HG03039 (cell line): ENCODE measurements at regions not wholly inside any gene's neighbourhood (a gene's known extent, or its start where the extent isn't known, plus 50 kb on each side); places are given as distances from the start of the nearest gene placed in this dataset.

Experiments used
- ATAC-seq: cut with Tn5 transposase; IDR thresholded peaks from one replicate; pipeline ENCODE4 v1.9.1; 2021; ENCODE audit warnings: mild to moderate bottlenecking, moderate library complexity; ENCODE audit not compliant: unreplicated experiment

DNA sequence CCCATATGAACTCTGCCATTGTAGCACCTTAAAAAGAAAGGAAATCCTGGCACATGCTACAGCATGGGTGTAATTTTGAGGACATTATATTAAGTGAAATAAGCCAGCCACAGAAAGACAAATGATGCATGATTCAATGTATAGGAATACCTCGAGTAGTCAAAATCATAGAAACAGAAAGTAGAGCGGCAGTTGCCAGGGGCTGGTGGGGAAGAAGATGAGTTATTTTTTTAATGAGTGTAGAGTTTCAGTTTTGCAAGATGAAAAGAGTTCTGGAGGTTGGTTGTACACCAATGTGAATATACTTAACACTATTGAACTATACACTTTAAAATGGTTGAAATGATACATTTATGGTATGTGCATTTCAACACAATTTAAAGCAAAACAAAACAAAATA lies 133.0 kb downstream of the ZDHHC21 start:
- no peak for ATAC-seq

DNA sequence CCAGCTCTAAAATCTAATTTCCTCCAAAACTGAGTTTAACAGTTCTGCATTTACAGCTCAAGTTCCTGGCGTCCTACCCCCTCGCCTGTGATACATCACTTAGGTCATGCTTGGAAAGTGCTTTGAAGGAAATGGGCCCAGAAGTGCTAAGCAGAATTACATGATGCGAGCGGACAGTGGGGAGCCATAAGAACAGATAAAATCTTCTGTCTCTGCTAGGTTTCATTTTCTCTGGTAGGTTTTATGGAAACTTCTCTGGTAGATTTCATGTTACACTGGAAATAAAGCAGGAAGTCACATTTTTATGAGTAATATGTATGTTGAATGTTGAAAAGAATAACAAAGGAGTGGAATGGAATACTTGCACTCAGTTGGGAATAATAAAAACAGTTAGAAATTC lies 138.3 kb downstream of the ZDHHC21 start:
- no peak for ATAC-seq

DNA sequence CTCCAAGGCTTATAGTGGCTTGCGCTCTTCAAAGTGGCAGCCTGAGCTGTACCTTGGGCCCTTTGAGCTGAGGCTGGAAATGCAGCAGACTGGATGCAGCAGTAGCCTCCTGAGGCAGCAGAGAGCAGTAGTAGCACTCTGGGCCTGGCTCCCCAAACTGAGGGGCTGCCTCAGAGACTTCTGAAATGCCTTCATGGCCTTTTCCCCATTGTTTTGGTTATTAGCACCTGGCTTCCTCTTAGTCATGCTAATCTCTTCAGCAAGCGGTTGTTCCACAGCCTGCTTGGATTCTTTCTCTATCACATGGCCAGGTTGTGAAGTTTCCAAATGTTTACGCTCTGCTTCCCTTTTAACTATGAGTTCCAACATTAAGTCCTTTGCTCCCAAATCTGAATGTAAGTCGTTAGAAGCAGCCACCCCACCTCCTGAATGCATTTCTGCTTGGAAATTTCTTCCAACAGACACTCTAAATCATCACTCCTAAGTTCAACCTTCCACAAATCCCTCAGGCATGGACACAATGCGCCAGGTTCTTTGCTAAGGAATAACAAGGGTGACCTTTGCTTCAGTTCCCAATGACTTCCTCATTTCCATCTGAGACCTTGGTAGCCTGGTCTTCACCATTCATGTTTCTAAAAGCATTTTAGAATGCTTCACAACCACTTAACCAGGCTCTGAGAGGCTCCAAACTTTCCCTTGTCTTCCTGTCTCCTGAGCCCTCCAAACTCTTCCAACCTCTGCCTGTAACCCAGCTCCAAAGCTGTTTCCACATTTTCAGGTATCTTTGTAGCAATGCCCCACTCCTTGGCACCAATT lies 145.8 kb downstream of the ZDHHC21 start:
- no peak for ATAC-seq

DNA sequence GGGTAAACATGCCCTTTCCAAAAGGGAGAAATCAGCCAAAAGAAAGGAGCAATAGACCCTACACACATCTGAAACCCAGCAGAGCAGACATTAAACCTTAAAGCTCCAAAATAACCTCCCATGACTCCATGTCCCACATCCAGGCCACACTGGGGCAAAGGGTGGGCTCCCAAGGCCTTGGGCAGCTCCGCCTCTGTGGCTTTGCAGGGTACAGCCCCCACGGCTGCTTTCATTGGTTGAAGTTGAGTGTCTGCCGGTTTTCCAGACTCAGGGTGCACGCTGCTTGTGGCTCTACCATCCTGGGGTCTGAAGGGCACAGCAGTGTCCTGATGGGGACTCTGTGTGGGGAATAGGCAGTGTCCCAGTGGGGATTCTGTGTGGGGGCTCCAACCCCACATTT lies 146.5 kb downstream of the ZDHHC21 start:
- ATAC-seq: no peak

DNA sequence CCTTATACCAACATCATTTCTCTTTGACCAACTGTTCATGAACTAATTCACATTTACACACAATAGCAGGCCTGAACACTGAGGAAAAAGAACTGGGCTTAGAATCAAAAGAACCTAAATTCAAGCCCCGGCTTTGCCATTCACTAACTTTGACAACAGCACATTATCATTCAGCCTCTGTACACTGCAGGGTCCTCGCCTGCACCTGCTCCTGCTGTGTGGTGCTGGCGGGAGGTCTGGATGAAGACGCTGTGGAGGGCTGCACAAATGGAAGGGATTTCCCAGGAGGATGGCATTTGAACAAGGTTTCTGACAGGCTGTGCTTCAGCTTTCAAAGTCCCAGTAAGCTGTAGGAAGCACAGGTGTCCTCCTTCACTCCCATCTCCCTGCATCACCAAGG lies 151.2 kb downstream of the ZDHHC21 start:
- no peak for ATAC-seq

DNA sequence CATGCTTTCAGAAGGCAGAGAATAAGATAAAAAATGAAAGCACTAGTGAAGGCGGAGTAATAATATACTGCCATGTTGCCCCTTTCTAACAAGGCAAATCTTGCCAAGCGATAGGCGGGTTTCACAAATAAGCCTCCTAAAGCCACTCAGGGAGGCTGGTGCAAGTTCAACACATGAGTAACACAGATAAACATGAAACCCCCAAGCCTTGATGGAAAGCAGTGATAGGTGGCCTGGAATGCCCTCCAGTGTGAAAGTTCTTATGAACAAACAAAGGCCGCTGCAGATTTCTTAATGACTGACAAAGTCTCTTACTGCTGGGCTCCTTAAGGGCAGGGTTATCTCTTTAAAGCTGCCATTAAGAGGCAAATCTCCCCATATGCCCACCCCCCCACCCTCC lies 154.7 kb downstream of the ZDHHC21 start:
- ATAC-seq: no peak

DNA sequence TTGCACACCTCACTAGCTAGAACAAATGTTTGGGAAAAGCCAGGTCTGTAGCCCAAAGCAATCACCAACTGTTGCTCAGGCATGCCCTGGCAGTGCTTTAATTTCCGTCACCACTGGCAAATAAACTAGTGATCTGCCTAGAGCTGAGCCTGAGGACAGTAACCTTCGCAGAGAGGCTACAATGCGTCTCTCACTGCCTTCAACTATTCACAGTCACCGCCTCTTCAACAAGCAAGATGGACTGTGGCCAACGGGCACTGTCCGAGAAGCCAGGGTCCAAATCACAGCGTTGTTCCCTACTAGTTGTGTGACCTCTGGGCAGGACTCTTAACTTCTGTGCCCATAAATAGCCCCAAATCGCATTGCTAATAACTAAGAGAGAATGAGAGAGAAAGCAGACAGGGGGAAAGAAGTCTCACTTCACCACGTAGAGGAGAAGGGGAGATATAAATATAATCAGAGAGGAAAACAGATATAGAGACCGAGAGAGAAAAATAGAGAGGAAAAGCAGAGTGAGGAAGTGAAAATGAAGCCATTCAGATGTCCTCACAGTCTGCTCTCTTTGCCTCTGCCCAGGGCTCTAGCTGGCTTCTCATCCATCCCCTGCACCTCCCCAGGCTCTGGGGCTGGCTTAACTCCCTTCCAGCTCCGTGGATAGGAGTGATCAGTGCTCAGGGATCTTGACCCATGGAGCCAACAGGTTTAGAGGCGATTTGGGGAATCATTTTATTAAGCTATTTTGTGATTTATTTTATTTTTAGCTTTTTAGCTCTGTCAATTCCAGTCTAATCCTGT lies 157.9 kb downstream of the ZDHHC21 start:
- ATAC-seq: no peak

DNA sequence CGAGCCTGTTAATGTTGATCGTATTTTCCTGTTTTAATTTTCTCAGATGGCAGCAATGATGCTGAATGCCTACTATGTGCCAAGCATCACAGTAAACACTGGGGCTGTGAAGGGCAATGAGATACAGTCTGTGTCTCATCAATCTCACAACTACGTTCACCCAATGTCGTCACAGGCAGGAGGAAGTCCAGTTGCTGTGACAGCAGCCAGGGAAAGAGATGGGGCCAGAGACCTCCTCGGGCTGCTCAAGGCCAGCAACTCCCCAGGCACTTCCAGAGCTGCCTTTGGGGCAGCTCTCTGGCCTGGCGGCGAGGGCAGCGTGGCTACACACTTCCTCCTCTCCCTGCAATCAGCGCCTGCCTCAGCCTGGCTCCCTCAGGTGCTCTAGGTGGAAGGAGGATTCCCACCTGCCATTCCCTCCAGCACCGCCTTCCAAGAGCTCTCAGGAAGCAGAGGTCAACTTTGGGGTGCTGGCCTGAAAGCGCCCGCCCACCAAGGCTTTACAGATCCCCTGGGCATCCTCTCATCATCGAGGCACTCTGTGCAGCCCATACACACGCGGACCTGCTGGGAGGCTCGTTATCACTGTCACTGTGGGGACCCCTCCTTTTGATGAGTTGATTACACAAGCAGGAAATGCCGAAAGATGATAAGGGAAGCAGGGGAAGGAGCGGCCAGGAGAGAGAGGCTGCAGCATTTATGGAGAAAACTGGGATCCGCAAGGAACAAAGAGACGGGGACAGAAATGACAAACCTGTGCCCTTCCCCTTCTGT lies 159.2 kb downstream of the ZDHHC21 start:
- ATAC-seq: no peak

DNA sequence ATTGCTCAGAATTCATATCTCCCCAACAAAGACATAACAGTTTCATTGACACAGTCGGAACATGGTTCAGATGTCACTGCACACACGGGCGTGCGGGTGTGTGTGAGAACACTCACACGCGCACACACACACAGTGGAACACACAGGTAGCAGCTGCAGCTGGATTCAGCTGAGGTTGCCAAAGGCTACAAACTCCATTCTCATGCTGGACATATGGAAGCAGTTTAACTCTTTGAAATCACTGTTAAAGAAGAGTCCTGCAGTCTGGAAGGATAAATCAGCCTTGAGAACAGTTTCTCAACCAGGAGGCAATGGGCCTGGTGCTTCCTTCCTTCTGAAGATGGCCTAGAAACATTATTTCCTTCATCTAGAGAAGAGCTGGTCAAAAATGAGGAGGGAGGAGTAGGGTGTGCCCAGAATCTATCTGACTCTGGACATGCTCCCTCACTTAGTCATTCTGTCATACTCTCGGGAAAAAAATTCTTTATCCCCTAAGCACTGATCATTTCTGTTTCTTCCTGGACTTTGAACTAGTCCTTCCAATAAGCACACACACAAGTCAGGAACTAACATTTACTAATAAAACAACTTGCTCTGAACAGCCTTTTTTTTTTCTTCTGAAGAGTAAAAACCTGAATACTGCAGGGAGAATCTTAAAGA lies 160.6 kb downstream of the ZDHHC21 start:
- ATAC-seq: no peak

DNA sequence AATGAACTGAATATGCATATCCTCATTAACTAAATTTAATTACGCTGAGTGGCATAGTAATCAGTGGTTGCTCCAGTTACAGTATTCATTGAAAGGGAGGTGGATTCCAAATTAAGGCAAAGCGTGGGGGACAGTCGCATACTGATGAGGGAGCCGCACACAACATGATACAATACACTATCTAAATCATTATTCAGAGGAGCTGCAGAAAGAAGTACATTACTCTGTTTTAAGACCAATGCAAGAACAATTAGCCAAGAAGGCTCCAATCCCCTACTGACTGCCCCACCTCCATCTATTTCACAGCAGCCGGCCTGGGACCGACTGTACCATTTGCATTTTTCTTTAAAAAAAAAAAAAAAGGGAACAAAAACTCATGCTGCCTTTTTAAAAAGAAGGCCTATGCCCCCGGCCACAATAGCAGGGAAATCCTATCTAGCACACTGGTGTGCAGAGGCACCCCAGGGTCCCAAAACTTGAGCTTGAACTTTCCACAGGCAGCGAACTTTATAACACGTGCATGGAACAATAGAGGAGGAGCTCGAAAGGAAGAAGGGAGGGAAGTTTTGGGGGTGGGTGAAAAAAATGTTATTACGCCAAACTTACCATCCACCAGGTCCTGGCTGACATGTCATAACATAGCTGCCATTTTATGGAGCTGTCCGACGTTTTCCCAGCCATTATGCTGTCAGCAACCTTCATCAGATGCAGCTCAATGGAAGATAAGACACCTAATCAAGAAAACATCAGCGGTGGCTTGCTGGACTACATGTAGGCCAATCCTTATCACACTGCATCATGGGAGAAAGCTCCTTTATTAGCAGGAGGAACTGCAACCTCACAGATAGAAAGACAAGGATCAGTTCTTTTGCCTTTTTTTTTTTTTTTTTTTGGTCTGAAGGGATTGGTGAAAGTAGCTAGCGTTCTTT lies 161.6 kb downstream of the ZDHHC21 start:
- no peak for ATAC-seq

DNA sequence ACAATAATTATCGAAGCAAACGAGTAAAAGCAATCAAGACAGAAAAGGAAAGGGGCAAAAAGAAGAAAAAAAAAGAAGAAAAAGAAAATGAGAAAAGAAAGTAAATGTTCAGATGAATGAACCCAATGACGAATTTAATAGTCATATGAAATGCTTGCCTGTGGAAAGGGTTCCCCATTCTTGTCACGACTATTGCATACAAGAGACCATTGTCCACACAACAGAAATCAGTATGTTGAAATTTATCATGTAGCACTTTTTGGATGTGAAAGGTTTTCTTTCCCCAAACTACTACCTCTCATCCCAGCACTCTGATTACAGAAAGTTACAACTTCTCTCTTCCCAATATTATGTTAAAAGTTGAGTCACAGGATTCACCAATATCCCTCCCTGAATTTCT lies 162.4 kb downstream of the ZDHHC21 start:
- ATAC-seq: no peak

DNA sequence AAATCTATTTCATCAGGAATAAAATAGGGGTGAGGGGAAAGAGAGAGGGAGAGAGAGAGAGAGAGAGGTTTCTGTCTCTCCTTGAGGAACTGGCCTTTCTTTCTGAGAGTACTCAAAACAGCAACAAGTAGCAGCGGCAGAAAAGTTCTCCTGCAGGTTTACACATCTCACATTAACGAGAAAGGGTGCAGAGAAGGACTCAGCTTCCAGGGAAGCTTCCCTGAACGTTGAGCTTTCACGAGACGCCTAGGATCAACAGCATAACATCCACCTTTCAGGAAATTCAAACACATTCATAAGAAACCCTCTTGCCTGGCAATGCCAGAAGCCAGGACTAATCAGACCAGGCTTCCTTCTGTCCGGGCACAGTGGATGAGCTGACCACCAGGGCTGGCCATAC lies 162.9 kb downstream of the ZDHHC21 start:
- no peak for ATAC-seq

DNA sequence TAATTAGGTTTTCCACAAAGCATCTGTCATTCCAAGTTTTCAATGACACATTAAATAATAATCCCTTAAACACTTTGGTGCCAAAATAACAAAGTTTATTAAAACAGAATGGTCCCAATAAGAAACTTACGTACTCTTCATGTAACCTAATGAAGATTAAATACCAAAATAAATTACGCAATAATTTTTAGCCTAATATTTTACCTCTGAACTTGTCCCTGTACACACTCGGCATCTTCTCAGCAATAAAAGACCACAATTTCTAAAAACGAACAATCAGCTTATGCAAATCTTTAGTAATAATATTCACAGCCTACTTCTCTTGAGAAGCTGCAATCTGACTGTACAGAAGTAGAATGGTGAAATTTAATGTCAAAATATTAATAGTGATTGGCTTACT lies 163.6 kb downstream of the ZDHHC21 start:
- ATAC-seq: no peak

DNA sequence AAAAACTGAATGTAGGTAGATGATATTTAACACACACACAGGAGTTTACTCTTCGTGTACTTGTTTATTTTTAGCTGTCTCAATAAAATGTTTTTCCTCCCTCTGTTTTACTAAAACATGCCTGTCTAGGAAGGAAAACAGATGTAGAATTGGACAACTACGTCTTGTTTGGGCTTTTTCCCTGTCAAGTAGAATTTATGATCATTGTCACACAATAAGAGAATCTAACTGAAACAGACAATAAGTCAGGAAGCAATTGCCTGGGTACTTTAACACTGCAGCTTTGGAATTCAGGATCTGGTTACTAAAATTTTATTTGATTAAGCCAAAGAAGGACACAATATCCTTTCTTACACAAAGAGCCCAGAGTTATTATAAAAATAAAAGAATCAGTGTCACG lies 164.2 kb downstream of the ZDHHC21 start:
- no peak for ATAC-seq

DNA sequence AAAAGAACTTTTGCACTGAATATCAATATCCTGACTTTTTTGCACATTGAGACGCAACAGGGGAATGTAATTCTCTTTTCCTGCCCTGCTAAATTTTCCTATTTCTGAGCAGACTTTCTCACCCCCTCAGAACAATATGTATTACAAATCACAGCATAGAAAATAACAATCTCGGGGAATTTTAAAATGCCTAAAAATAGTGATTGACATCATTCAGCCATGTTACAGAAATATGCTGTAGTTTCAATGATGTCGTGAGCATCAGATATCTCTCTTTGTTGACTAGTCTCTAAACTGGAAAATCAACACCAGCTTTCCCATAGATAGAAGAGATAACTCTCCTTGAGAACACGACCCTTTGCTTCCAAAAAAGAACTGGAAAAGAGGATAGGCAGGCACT lies 166.7 kb downstream of the ZDHHC21 start:
- ATAC-seq: no peak

DNA sequence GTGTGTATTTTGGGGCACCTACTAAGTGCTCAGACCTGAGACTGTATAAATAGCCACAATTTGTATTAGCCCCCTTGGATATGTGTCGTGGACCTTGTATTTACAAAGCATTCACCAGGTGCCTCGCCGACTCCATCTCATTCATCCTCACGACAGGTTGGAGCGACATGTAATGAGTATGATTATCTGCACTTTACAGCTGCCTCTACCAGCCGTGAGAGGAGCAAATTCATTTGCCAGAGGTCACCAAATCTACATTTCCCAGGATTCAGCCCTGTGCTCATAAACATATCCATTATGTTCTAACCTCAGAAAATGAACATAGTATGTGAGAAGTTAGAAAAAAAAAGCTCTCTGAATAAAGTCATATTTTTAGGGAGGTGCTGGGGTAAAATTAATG lies 167.4 kb downstream of the ZDHHC21 start:
- no peak for ATAC-seq

DNA sequence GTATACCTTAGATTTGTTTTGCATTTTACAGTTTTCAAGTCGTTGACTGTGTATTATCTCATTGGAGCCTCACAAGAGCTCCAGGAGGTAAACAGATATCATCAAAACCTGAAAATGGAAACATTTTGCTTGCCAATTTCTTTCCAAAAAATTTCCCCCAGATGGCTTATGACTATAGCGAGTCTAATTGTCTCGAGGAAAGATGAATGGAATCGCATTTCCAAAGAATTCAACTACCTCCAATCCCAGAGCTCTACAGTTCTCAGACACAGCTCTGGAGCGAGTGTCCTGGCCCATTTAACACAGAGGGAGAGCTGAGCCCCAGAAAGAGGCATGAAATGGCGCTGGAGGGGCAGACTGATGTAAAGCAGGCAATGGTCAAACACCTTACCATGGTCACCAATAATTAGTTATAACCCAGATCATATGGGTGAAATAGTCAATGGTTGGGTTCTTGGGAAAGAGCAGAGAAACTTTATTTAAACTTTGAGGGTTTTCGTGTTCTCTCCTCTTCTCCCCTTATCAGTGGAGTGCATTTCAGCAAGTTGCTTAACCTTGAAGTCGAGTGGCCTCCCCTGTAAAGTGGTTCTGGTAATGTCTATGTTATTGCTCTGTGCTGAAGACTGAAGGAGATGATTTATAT lies 168.2 kb downstream of the ZDHHC21 start:
- no peak for ATAC-seq

DNA sequence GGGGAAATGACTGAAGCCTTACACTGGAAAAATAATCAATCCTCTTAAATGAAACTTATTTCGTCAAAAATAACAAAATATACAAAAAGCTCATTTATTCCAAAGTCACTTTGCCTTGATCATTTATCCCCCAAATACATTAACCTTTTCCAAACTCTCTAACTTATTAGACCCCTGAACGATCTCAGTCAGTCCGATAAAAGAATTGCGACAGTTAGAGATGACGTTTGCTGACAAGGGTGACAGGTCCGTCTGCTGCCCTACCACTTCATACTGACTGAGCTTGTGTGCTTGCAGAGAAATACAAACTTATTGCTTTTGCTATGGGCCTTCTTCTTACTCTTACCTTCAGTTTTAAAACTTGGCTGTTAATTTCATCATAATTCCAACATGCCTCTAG lies 169.7 kb downstream of the ZDHHC21 start:
- no peak for ATAC-seq

DNA sequence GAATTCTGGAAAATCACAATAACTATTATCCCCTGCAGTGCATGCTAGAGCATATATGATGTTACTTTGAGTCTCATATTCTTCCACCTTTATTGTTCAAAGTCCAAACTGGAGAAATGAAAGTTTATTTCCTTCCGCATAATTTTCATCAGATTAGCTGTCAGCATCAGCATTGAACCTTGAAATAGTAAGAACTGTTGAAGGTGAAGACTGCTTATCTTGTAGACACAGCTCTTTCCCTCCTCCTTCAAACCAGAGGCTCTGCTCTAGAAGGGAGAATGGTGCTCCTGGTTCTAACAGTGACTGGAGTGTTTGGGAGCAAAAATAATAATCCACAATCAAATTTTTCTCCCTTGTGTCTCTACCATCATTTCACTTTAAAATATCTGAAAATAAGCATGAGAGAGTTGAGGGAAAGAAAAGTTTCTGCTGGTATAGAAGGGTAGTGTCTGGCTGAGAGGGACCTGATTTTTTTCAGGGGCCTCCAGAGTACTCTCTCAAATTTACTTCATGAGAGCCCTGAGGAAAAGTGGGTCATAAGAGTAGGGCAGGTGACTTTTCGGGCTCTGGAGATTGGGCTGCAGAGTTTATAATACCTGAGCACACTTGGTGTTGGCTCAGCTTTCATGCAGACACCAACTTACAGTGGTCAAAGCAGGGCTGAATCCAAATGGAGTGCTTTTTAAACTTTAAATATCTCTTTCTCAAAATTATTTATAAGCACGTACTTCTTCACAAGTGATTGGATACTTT lies 170.4 kb downstream of the ZDHHC21 start:
- ATAC-seq: no peak
